PC-3 (cell line): ENCODE measurements at regions not wholly inside any gene's neighbourhood (a gene's known extent, or its start where the extent isn't known, plus 50 kb on each side); places are given as distances from the start of the nearest gene placed in this dataset.

ENCODE experiments used
- CTCF ChIP-seq: fragments of 300-600 bp; sonication (generic); conservative IDR thresholded peaks from 2 replicates; pipeline ENCODE4 v1.5.1; 2017; ENCODE audit warnings: antibody characterized with exemption, low read depth, mild to moderate bottlenecking, low read length
- EZH2phosphoT487 ChIP-seq: fragments of 300-600 bp; sonication (generic); IDR thresholded peaks from 2 replicates; pipeline ENCODE4 v1.6.1; 2018; ENCODE audit warnings: mild to moderate bottlenecking, antibody characterized with exemption, low read length, borderline replicate concordance

- TF ChIP-seq EZH2phosphoT487 (no peak), CTCF (no peak)
Observed at GRCh38 chr14:95818581-95818980, 58.1 kb upstream of the TUNAR start.
